GM18867 (cell line): ENCODE measurements at regions not wholly inside any gene's neighbourhood (a gene's known extent, or its start where the extent isn't known, plus 50 kb on each side); places are given as distances from the start of the nearest gene placed in this dataset.

ENCODE experiments used
- ATAC-seq: cut with Tn5 transposase; IDR thresholded peaks from one replicate; pipeline ENCODE4 v1.9.1; 2021; ENCODE audit warnings: mild to moderate bottlenecking, moderate library complexity; ENCODE audit not compliant: unreplicated experiment

DNA sequence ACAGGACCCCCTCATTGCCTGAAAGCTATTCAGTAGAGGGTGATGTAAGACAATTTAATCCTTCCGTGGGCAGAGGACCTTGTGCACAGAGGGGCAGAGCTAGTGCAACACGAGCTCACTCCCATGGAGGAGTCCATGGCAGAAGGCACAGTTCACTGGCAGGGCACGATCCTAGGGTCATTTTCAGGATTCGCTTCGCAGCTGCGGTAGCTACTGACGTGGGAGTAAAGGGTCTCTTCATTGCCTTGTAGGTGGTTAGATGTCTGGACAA lies 207.8 kb downstream of the FOXO1 start:
- no peak for ATAC-seq

DNA sequence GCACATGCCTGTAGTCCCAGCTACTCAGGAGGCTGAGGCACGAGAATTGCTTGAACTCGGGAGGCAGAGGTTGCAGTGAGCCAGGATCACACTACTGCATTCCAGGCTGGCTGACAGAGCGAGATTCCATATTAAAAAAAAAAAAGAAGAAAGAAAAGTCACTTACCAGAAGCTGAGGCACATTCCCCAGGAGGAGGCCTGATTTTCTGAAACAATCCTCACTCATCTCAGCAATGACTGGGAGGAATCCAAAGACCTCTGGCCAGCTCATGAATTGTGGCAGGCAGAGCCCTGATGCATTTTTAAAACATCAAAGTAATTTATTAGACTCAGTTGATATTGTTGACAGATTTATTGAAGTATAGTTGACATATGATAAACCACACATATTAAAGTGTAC lies 206.3 kb downstream of the FOXO1 start:
- no peak for ATAC-seq

DNA sequence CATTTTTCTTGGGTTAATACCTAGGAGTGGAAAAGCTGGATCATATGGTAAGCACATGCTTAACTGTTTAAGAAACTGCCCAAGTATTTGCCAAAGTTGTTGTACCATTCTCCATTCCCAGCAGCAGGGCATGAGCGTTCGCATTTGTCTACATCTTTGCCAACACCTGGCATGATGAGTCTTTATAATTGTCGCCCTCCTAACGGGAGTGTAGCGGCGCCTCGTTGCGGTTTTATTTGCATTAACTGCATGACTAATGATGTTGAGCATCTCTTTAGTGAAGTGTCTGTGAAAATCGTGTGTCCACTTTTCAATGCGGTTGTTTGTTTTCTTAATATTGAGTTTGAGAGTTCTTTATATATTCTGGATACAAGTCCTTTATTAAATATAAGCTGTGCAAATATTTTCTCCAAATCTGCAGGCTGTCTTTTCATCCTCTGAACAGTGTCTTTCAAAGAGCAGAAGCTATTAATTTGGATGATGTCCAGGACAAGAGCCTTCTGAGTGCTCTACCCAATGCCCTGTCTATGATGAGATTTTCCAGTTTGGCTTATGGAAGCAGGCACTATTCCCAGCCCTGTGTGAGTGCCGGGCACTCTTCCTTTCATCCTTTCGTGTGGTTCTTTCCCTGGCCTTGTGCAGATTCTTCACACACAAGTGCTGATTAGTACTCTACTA lies 202.0 kb downstream of the FOXO1 start:
- ATAC-seq: no peak

DNA sequence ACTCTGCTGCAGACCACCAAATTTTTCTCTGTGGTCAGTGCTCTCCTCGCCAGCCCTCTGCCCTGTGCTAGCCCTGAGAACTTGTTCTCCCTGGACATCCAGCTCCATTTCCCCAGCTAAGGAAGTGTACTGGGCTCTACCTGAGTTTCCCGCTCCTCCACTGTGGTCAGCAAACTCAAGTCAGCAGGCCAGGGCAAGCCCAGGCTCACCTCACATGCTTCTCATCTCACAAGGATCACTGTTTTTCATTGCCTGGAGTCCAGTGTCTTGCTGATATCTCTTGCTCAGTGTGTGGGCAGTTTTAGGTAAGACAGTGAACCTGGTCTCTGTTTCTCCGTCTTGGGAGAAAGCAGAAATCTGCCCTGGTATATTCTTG lies 201.4 kb downstream of the FOXO1 start:
- no peak for ATAC-seq

DNA sequence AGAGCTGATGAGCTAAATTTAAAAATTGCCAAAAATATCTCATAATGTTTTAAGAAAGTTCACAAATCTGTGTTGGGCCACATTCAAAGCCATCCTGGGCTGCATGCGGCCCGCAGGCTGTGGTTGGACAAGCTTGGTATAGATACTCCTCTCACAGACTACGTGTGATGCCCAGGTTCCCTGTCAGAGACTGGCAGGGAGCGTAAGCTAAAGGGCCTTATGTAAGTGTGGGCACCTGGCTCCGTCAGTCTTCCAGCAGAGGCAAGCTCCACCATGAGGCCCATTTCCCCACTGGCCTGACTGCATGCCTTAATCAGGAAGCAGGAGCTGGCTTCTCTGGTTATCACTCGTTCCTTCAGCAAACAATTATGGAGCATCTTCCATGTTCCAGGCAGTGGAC lies 200.2 kb downstream of the FOXO1 start:
- no peak for ATAC-seq

DNA sequence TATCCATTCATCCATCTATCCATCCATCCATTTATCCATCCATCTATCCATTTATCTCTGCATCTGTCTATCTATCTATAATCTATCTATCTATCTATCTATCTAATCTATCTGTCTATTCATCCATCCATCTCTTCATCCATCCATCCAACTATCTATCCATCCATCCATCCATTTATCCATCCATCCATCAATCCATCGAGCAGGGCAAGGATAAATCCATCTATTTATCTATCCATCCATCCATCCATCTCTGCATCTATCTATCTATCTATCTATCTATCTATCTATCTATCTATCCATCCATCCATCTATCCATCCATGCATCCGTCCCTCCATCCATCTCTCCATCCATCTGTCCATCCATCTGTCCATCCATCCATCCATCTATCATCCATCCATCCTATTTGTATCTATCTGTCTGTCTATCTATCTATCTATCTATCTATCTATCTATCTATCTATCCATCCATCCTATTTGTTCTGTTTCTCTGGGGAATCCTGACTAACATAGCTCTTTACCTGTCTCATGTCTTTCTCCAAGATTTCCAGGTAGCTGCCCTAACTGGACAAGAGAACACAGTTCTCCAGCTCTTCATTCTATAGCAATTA lies 198.1 kb downstream of the FOXO1 start:
- no peak for ATAC-seq

DNA sequence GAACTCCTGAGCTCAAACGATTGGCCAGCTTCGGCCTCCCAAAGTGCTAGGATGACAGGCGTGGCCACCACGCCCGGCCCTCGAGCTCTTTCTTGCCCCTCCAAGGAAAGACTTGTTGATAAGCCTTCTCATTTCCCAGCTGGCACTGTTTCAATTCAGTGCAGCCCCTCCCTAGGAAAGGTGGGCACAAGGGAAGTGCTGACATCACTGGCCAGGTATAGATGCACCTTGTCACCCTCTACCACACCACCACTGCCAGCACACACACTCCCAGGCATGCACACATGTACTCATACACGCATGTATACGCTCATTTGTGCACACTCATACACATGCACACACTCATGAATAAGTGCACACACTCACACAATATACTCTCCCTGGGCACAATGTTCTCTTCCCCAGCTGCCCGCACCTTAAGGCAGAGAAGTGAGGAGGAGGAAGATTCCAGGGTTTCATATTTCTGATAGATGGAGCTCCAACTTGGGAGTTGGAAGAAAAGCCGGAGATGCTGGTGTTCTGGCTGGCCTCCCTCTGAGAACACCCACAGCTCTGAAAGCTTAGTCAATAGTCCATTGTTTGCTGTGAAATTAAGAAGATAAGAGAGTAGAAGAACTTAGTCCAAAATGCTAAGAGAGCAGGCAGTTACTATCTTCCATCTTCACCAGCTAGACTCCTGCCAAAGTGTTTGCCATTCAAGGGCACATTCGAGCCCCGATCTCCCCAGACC lies 196.7 kb downstream of the FOXO1 start:
- no peak for ATAC-seq

DNA sequence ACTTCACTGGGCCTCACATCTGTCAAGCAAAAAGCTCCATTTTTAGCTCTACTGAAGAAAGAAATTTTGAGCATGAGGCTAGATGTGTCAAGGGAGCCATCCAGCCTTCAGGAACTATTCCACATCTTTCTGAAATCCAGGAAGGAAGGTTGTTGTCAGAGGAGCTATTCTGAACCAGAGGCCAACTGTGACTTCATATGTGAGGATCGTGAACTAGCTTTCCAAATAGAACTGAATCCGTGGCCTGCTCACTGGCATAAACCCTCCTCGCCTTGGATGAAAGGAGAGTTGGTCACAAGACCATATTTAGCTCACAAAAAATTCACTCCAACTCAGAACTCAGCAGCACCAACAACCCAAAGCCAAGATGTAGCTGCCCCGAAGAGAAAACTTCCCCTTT lies 195.8 kb downstream of the FOXO1 start:
- no peak for ATAC-seq

DNA sequence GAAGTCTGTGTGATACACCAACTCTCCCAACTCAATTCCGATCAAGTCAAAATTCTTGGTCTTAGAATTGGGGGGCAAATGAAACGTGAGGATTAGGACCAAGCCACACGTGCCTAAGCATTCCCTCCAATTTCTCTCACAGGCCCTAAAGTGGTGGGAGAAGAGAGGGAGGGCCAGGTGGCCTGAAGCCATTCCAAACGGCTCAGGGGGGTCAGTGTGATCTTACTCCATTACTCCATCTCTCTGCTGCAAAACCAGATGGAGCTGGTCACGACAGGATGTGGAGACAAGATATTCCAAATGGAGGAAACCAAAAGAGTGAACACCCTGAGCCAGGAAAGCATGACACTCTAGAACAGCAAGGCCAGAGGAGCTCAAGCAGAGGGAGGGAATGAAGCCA lies 195.4 kb downstream of the FOXO1 start:
- ATAC-seq: no peak

DNA sequence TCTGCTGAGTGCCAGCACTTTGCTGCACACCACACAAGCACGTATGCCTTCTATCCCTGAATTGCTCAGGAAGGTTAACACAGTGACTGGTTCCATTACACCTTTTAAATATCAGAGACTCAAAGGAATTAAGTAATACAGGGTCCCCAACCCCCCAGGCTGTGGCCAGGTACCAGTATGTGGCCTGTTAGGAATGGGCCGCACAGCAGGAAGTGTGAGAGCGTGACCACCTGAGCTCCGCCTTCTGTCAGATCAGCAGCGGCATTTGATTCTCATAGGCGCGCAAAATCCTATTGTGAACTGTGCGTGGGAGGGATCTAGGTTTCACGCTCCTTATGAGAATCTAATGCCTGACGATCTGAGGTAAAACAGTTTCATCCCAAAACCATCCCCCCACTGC lies 194.5 kb downstream of the FOXO1 start:
- ATAC-seq: no peak

DNA sequence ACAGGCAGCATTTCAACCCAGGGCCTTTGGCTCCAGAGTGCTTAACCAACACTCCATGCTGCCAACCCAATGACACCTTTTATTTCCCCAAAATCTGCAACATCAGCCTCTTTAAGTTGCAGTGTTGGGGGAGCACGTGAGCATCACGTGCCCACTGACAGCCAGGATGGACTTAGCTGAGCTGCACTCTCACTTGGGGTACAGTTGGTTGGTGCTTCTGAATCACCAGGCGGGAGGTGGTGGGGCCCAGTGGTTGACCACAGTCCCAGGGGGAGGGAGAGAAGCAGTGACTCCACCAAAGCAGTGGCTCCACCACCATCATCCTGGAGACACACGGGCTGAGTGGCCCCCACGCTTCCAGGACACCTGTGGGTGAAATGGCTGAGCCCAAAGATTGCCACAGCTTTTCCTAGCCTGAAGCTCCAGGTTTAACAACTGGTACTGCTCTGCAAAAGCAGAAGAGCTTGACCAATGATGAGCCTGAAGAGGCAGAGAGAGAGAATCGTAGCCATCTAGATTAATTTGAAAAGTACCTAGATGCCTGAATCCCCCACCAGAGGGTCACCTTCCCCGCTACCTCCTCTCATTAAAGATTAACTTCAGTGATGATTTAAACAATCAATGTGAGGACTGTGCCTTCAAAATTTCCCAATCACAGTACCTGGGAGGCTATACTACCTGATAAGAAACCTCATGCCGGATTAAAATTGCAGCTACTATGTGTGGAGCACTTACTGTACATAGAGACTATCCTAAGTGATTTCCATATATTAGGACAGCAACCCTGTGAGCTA lies 193.8 kb downstream of the FOXO1 start:
- ATAC-seq: no peak

DNA sequence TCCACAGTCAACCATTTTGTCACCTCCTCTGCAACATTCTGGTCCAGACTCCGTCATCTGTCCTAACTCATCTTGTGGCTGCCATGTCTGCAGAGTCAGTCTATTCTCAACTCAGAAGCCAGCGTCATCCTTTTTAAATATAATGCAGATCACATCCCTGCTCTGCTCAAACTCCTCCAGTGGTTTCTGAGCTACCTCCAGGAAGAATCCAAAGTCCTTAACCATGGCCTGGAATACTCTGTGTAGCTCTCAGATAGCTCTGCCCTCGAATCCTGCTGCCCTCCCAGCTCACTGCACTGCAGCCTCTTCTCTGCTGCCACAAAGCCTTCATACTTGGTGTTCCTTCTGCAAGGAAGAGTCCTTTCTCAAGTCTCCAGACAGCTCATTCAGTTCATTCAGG lies 190.8 kb downstream of the FOXO1 start:
- no peak for ATAC-seq

DNA sequence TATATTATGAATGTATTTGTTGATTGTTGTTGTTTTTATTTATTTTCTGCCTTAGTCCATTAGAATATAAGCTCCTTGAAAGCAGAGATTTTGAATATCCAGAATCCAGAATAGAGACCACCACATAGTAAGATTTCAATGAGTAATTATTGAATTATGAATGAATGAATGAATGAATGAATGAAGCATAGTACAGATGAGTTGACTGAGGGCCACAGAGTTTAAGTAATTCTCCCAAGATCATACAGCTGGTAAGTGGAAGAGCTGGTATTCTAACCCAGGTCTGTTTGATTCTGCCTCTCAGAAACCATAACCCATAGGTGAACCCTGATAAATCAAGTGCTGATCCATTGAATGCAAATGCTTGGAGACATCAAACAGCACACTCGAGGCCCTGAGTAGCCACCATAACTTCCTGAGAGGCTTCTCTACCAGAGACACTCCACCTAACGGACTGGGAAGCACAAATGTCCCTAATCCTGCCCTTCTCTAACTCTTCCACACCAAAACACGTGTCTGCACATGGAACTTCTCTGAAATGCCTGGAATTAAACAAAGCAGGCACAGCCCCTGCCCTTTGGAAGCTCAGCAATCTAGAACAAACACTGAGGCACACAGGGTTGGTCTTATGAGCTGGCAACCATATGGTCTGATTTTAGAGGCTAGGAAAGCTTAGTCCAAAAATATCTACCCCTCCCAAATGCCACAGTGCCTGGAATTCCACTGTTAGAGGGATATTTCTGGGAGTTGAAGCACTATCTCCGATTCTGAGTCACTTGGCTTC lies 190.1 kb downstream of the FOXO1 start:
- ATAC-seq: no peak

DNA sequence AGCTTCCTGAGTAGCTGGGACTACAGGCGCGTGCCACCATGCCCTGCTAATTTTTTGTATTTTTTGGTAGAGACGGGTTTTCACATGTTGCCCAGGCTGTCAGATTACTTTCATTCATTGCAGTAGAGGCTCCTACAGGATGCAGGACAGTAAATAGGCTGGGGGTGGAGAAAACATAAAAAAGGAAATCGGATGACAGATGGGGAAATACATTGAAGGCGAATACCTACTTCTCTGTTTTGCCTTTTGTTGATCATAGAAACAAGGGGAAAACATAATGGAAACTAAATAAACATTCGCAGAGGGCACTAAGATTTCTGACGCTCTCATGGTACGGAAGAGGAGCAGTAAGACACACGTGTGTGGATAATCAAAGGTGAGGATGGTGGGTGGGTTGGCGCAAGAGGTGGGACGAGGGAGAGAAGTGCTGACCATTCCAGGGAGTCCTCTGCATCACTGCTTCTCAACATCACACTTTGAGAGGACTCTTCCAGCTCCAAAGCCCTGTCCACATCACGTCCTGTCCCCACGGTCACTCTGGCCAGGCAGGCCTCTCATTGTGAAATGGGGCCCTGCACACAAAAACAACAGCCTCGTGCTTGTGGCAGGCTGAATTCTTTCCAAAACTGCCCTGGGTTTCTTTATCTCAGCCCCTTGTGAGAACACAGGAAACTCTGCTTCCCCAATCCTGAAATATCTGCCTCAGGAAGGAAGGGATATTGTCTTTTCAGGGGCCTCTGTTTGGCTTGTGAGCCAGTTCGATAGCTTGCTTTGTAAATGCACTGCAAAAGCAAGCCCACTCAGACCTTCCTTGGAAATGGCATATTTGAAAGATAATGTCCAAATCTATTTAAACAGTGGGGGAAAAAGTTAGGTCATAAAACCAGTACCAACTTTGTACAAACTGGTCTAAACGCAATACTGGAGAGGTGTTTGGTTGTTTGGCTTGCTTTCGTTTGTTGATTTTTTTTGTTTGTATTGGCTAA lies 188.5 kb downstream of the FOXO1 start:
- no peak for ATAC-seq

DNA sequence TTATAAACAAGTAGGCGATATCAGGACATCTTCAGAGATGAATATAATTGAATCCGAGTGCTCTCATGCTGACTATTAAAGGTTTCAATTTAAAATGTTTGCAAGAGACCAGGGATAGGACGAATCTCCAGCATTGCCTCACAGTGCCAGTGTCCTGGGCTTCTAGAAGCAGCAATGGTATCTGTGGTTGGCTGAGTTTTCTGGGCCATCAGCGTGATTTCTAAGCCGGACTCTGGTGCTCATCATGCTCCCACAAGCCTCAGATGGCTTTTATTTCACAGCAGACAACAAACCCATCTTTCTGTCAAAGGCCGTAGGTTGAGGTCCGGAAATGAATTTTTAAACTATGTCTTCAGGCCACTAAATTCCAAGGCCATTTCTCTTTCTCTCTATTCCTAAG lies 187.7 kb downstream of the FOXO1 start:
- no peak for ATAC-seq

DNA sequence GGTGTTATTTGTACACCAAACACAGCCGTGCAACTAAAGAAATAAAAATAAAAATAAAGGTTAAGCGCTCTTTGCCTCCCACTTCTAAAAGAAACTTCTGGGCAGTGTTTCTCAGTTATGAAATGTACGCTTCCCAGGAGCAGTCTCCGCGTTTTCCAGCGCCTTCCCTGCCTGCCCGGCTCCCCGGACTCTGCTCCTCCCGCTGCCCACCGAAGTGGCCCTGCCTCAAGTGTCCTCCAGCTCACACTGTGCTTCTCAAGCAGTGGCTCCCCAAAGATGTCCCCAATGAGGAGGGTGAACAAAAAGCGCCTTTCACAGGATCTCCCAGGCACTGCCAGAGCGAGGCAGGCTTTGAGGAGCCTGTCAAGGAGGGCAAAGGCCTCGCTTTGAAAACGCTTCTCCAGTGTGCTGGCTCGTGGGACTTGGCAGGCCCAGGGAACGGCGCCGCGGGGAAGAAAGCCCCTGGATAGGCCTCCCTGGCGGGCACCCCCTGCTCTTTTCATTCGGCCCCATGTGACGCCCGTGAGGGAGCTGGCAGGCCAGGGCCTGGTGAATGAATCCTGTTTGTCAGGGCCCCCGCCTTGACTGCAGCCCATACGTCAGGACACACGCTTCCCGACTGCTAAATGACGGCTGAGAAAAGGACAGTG lies 187.1 kb downstream of the FOXO1 start:
- no peak for ATAC-seq

DNA sequence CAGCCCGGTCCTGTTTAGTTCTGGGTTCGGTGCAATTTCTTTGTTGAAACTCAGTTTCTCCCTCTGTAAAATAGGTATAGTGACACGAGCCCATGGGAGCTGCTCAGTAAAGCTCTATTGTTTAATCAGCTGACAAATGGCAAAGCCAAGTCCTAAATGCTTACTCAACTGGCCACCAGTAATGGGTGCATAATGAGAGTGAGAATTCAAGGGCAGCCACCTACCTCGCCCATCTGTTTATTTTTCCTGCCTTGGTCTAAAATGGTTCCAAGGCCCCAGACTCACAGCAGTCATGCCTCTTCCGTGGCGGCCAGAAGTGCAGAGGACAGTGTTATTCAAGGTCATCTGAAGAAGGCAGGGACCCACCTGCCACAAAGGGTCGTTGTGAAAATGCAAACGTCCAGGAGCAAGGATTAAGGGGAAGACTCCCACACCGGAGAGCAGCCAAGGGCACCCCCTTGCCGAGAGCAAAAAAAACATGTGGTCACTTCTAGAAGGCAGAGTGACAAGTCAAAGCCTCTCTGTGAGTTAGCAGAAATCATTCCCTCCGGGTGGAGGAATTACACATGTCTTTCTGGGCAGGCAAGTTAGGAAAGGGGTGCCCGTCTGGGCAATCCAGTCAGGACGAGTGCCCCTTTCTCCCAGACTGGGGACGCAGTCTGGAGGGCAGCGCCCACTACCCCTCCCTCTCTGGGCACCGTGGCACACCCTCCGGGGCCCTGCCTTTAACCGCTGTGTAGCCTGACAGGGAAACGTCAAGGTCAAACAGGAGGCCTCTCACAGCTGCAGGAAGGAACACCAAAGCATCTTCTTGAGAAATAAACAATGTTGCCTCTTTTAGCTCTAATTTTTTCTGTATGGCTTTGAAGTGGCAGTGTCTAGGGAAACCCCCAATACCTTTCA lies 186.2 kb downstream of the FOXO1 start:
- no peak for ATAC-seq

DNA sequence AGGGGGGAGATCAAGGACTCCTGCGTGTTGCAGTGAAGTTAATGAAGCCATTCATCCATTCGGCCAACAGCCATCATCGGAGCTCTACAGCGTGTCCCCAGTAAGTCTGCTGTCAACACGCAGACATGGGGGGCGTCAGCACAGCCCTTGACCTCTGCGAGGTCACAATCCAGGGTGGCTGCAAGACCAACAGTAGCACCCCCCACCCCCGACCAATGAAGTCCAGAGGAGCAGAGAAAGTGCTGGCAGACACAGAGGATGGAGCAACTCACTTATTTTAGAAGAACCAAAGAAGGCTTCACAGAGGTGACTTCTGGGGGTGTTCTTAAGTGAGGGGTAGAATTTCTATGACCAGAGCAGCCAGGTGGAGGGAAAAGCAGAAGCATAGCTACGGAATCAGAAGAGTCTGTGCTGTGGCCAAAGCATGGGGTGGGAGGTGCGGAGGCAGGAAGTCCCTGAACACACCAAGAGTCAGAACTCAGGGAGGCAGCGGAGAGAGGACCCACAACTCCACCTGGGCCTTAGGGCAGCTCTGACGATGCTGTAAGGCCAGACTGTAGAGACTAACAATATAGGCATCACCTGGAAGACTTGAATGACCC lies 185.4 kb downstream of the FOXO1 start:
- ATAC-seq: no peak
